K562 (cell line): ENCODE measurements at regions not wholly inside any gene's neighbourhood (a gene's known extent, or its start where the extent isn't known, plus 50 kb on each side); places are given as distances from the start of the nearest gene placed in this dataset.

Source experiments
- ATAC-seq: fragments of 200-7000 bp; cut with Tn5 transposase; 3 replicates; pipeline ENCODE4 v1.9.1; 2020; ENCODE audit warnings: moderate library complexity
- BruUV-seq: library from RNA; stranded (reverse); fragments of 400-500 nt; replicated peaks from 2 replicates; lab custom pipeline; 2021; lab: Mats Ljungman, UMichigan
- CTCF ChIA-PET: fragments of 300-600 bp; formaldehyde crosslinking; extraction: SDS; loops from one replicate; lab custom pipeline; 2021; ENCODE audit warnings: low intra/inter-chr PET ratio; lab: Yijun Ruan, JAX
- POLR2A ChIA-PET: fragments of 300-600, 350-650 bp; sonication (Branson Sonifier 250); formaldehyde crosslinking; extraction: SDS; loops from one replicate; lab custom pipeline; 2021; ENCODE audit warnings: antibody characterized with exemption, inconsistent platforms; lab: Yijun Ruan, JAX
- DNase-seq, 4 experiments: peaks; one replicate each; pipeline versions ENCODE4 v3.0.0 to v3.0.0-alpha.2; 2011 to 2018; ENCODE audit warnings: low spot score in 3 of 4, mixed read lengths in 3 of 4; ENCODE audit errors: extremely low read depth in 1 of 4
- FAIRE-seq: peaks from 2 replicates; lab custom pipeline; 2011; peaks lifted over from hg19 to GRCh38; lab: Jason Lieb, UNC
- H2AFZ ChIP-seq: 2 replicates; pipeline ENCODE4 v1.6.0; 2011; ENCODE audit warnings: low read depth, low read length, control low read depth, inconsistent platforms
- H3K27ac ChIP-seq: fragments of 200-600 bp; 3 replicates; pipeline ENCODE4 v1.8.0; 2011; ENCODE audit warnings: low read depth, mild to moderate bottlenecking, control low read depth, inconsistent platforms, low read length, moderate library complexity, mixed read lengths; ENCODE audit errors: extremely low read depth
- H3K27me3 ChIP-seq, 2 experiments: fragments of 300-600 bp in 1 of 2; 2 replicates in 1 of 2; 3 replicates in 1 of 2; pipeline versions ENCODE4 v1.6.0 to v1.8.0; 2011; ENCODE audit warnings: inconsistent platforms in 2 of 2, low read length in 2 of 2, mild to moderate bottlenecking in 1 of 2, mixed read lengths in 1 of 2, moderate library complexity in 1 of 2; ENCODE audit not compliant: control insufficient read depth in 2 of 2, insufficient read depth in 2 of 2
- H3K36me3 ChIP-seq: fragments of 300-600 bp; 3 replicates; pipeline ENCODE4 v1.8.0; 2011; ENCODE audit warnings: mild to moderate bottlenecking, low read length, inconsistent platforms; ENCODE audit not compliant: control insufficient read depth, insufficient read depth
- H3K4me1 ChIP-seq, 2 experiments: fragments of 200-600 bp in 1 of 2; replicated peaks in 1 of 2; 2 replicates in 1 of 2; 3 replicates in 1 of 2; pipeline versions ENCODE4 v1.5.1 to v1.8.0; 2011; ENCODE audit warnings: inconsistent platforms in 2 of 2, low read length in 2 of 2, mild to moderate bottlenecking in 1 of 2, mixed read lengths in 1 of 2, moderate library complexity in 1 of 2; ENCODE audit not compliant: control insufficient read depth in 2 of 2, insufficient read depth in 2 of 2
- H3K4me2 ChIP-seq: 2 replicates; pipeline ENCODE4 v1.6.1; 2011; ENCODE audit warnings: low read length, control low read depth, inconsistent platforms, mixed read lengths; ENCODE audit not compliant: insufficient read depth
- H3K4me3 ChIP-seq: fragments of 200-600 bp; sonication (generic), shearing (Covaris generic); 2 replicates; pipeline ENCODE4 v1.5.1; 2016; ENCODE audit warnings: control low read depth, inconsistent platforms
- H3K79me2 ChIP-seq: fragments of 200-600 bp; 3 replicates; pipeline ENCODE4 v1.8.0; 2011; ENCODE audit warnings: low read length, inconsistent platforms; ENCODE audit not compliant: control insufficient read depth, insufficient read depth
- H3K9ac ChIP-seq, 2 experiments: 2 replicates each; pipeline versions ENCODE4 v1.6.0 to v1.6.1; 2011; ENCODE audit warnings: low read depth in 2 of 2, low read length in 2 of 2, control low read depth in 1 of 2, inconsistent platforms in 1 of 2, mild to moderate bottlenecking in 1 of 2, mixed read lengths in 1 of 2; ENCODE audit not compliant: insufficient read depth in 1 of 2
- H3K9me1 ChIP-seq: one replicate; pipeline ENCODE4 v1.6.0; 2011; ENCODE audit warnings: inconsistent platforms, mild to moderate bottlenecking, low read length, moderate library complexity; ENCODE audit not compliant: control insufficient read depth, insufficient read depth
- H3K9me3 ChIP-seq: replicated peaks from 2 replicates; pipeline ENCODE4 v1.5.1; 2011; ENCODE audit warnings: low read depth, low read length, inconsistent platforms; ENCODE audit not compliant: control insufficient read depth, insufficient read depth
- H4K20me1 ChIP-seq: replicated peaks from 2 replicates; pipeline ENCODE4 v1.6.1; 2011; ENCODE audit warnings: low read length, inconsistent platforms, mixed read lengths; ENCODE audit not compliant: control insufficient read depth, insufficient read depth
- HES1 ChIP-seq: fragments of 450-650 bp; IDR thresholded peaks from 2 replicates; pipeline ENCODE4 v1.6.1; 2016; ENCODE audit warnings: low read depth, mild to moderate bottlenecking, moderate library complexity
- ZC3H8 ChIP-seq: fragments of 450-650 bp; IDR thresholded peaks from 2 replicates; pipeline ENCODE4 v1.6.1; 2017
- ZNF146 ChIP-seq: IDR thresholded peaks from one replicate; pipeline ENCODE4 v1.6.1; 2018; ENCODE audit warnings: missing compliant biosample characterization; ENCODE audit not compliant: unreplicated experiment
- WGBS: fragments of 100-300 bp; shearing (Covaris generic); methylation state at CpG from one replicate; pipeline ENCODE4 v1.1.6; 2016; ENCODE audit warnings: low coverage, mixed read lengths; ENCODE audit not compliant: insufficient coverage; ENCODE audit errors: missing lambda C conversion rate; 5-methylcytosine and 5-hydroxymethylcytosine counted together
- in situ Hi-C: fragments of 300-500 bp; cut with MboI; formaldehyde crosslinking; loops from 4 replicates; pipeline ENCODE4 v1.15.0; 2018; ENCODE audit warnings: inconsistent platforms, mixed read lengths
- intact Hi-C: fragments of 100-400 bp; cut with micrococcal nuclease; formaldehyde crosslinking; loops from 2 replicates; pipeline ENCODE4 v1.14.2; 2022

GRCh38 chr10:88100281-88100680, 236.9 kb downstream of the PTEN start:
- Histone ChIP-seq H3K36me3 (no peaks in the 10 kb centered on the region), H3K79me2 (no peaks in the 10 kb centered on the region), H3K9ac (no peak overlapping the region), H3K4me3 (no peak overlapping the region), H4K20me1 (no peaks in the 10 kb centered on the region), H3K9me1 (no peaks in the 10 kb centered on the region), H3K9me3 (no peaks in the 10 kb centered on the region), H3K4me2 (no peak overlapping the region), H3K27ac (no peak overlapping the region), H3K4me1 (peaks cover 0 to 6% of the 10 kb centered on the region in 2 experiments; a peak in 2 of 5 replicates), H2AFZ (no peak overlapping the region), H3K27me3 (no peaks in the 10 kb centered on the region)
- FAIRE-seq = no peak
- ChIA-PET POLR2A (no interaction called here), CTCF (no interaction called here)
- ATAC-seq = no peak
- in situ Hi-C loops (no loop called here), intact Hi-C loops (no loop called here)
- no peak for DNase-seq
- TF ChIP-seq HES1 (no peak), ZNF146 (CRISPR knock-in tag) (no peak)
- no TSS peak for BruUV-seq

- H3K9me3 ChIP-seq = no peaks in the 10 kb centered on the region
- TF ChIP-seq ZNF146 (CRISPR knock-in tag) = peak; percentile 70
- no peak for TF ChIP-seq ZC3H8
- POLR2A ChIA-PET = no interaction called here
- no TSS peak for BruUV-seq
- H3K4me1 ChIP-seq = no peaks in the 10 kb centered on the region
- no peak for ATAC-seq
- H3K27ac ChIP-seq = no peak overlapping the region
- H3K9me1 ChIP-seq = no peaks in the 10 kb centered on the region
- no peaks in the 10 kb centered on the region for H3K27me3 ChIP-seq
- 0% methylated on average over 2 of the region's 2 CpGs for WGBS
- intact Hi-C loops (no loop called here), in situ Hi-C loops (no loop called here)
- no peak overlapping the region for H3K9ac ChIP-seq
- DNase-seq = no peak
- no peaks in the 10 kb centered on the region for H3K79me2 ChIP-seq
- H3K36me3 ChIP-seq = no peaks in the 10 kb centered on the region
- no peak overlapping the region for H3K4me3 ChIP-seq
- CTCF ChIA-PET = no interaction called here
- no peaks in the 10 kb centered on the region for H4K20me1 ChIP-seq
- no peak overlapping the region for H3K4me2 ChIP-seq
- no peak overlapping the region for H2AFZ ChIP-seq
- FAIRE-seq = no peak
Observed at GRCh38 chr10:88101666-88102065, 238.2 kb downstream of the PTEN start.
